CD1c-positive myeloid dendritic cell (primary cell): ENCODE measurements at regions not wholly inside any gene's neighbourhood (a gene's known extent, or its start where the extent isn't known, plus 50 kb on each side); places are given as distances from the start of the nearest gene placed in this dataset.
"Not testable (repeated sequence)": the region's sequence is repeated elsewhere in the genome, so short reads cannot be mapped to it uniquely, and the experiment has no call there.

Experiments
- DNase-seq: peaks from one replicate; pipeline ENCODE4 v3.0.0-alpha.2; 2016; ENCODE audit errors: extremely low spot score

DNA sequence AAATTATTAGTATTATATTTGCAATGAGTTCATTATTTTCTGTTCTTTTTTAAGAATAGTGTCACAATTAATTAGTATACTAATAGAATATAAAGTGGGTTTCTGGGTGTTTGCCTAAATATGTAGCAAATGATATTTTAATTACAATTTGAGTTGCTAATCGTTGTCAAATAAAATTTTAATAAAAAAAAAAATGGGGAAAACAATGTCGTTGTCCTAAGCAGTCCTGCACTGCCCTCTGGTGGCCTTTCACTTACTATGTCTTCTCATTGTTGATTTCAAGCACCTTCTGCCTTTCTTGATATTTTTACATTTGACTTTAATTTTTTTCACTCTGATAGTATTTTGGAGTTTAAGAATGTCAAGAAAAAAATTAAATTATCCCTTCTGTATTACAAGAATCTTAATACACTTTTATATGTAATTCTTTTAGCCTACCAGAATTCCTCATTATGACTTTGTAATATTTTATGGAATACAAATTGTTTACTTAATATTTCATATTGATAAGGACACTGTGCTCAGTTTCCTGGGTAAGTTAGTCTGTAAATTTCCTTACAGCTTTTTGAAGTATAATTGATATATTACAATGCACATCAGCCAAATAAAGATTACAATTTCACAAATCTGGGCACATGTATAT lies 104.5 kb upstream of the FMN2 start:
- peak; percentile 38 for DNase-seq

DNA sequence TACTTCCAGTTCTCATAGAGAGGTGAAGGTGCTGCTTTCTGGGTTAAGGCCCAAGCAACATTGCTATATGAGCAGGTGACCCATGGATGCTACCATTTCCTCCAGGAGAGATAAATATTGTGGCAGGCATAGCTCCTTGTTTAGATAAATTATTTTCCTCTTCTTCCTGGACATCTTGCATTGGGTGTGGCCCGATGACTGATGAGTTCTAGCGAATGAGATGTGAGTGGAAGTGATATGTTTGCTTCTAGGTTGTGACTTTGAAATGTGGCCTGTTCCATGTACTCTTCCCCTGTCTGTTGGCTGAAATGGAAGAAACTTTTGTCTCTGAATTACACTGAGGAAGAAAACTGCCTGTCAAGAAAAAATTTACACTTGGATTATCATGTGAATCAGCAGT lies 101.7 kb upstream of the FMN2 start:
- no peak for DNase-seq

DNA sequence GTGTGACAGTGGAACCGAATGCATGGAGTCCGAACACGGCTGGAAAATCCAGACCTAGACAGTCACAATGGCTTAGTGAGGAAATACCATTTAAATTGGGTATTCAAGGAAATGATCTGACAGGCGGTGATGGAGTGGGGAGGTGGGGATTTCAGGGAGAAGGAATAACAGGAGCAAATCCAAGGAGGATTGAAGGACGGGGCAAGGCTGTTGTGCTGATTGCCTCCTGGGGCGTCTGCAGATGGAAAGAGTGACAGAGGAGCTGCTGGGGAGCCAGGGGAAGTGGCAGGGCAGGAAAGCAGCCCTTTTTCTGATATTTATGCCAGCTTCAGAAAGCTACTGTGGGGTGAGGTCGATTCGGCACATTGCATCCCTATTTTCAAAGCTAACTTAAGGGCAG lies 99.1 kb upstream of the FMN2 start:
- DNase-seq, result not testable (repeated sequence)

DNA sequence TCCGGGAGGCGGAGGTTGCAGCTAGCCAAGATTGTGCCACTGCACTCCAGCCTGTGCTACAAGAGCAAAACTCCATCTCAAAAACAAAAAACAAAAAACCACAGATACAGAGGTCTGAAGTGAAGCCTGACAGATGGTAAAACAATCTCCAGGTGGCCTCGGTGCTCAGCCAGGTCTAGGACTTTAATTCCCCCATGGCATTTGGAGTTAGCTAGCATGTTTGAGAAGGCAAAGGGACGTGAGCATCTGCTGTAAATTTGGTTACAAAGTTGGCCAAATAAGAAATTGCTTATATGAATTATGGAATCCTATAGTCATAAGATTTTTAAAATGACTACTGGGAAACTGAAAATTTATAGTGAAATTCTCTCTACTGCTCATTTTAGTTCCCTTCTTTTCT lies 98.3 kb upstream of the FMN2 start:
- DNase-seq, result no peak

DNA sequence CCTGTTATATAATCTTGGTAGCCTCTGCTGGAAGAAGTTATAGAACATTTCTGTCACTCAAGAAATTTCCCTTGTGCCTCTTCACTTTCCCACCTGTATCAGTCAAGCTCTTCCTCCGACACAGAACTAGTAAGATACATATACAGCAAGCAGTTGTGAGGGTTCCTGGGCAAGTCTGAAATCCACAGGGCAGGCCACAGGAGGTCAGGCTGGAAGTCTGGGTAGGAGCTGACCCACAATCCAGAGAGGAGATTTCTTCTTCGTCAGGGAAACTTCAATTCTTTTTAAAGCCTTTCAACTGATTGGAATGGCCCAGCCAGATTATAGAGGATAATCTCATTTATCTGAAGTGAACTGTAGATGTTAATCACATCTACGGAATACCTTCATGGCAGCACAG lies 96.4 kb upstream of the FMN2 start:
- no peak for DNase-seq

DNA sequence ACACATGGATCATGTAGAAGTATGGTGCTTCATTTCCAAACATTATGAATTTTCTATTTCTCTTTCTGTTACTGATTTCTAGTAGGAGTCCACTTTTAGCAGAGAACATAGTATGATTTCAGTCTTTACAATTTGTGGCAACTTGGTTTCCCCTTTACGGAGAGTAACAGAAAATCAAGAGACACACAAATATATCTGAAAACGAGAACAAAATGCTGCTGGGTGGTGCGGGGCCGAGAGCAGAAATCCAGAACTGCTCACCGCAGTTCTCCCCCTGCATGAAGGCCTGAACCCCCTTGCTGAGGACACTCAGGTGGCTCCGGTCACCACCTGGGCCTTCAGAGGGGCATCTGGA lies 94.5 kb upstream of the FMN2 start:
- DNase-seq, result no peak

DNA sequence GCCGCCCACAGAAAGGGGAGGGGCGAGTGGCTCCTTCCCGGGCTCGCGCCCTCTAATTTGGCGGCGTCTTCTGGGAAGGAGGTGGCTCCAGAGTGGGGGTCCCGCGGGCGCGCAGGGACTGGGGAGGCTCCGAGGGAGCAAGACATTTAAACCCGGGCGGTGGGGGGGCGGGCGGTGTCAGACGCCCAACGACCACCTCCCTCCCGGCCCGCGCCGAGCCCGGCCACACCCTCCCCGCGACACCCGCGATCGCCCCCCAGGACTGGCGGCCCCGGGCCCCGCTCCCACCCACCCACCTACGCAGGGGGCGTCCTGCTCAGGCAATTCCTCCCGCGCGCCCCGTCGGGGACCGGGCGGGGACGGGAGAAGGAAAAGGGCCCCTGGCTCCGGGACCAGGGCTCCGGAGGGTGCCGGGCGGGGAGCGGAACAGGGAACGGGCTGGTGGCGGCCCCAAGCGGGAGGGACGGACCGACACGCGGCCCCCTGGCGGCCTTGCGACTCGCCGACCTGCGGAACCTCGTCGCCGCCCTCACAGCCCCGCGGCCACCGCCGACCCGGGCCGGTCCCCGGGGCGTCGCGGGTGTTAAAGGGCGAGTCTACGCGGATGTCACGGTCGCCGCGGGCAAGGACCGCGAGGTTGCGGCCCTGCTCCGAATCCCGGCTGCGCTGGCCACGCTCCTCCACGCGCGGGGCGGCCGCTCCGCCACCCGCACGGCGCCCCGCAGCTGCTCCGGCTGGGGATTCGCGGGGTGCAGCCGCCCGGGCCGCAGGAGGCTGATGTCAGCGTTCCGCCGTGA lies 94.0 kb upstream of the FMN2 start:
- DNase-seq, result peak; percentile 22

DNA sequence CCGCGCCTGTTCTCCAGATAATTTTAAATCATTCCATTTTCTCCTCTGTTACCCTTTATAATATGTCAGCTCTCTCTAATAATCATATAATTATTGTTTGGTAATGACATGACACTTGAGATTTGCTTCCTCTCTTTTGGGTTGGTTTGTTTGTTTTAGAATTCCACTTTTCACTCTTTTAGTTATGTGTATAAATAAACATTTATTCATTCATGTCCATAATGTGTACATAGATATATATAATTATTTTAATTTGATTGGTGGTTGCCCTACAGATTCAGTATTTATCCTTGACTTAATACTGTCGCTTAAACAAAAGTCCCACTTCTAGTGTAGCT lies 93.4 kb upstream of the FMN2 start:
- no peak for DNase-seq

DNA sequence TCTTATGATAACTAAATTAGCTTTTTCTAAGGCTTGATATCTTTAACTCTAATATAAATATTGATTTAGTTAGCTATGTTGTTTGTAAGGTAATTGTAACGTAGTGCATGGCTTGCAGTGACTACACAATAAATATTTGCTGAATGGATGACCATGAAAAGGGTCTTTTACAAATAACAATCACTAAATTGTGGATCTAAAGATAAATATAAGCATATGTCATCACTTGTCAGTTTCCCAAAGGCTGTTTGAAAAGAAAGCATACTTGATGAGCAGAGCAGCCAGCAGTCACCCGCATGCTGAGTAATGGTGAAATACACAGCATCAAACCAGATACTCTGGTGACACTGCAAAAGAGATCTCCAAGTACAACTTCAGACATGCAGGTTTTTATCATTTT lies 92.5 kb upstream of the FMN2 start:
- no peak for DNase-seq

DNA sequence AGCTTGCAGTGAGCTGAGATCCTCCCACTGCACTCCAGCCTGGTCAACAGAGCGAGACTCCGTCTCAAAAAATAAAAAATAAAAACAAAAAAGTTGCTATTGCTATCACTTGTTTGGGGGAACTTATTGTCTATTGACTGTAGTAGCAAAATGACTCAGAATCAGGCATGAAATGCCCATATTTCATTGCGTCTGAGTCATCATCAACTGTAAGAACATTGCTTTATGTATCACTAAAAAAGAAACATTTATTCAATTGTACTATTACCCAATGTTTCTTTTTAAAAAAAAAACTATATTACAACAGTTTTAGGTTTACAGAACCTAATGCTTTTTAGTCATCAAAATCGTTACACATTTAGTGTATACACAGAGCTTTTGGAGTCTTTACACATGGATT lies 91.0 kb upstream of the FMN2 start:
- peak; percentile 19 for DNase-seq

DNA sequence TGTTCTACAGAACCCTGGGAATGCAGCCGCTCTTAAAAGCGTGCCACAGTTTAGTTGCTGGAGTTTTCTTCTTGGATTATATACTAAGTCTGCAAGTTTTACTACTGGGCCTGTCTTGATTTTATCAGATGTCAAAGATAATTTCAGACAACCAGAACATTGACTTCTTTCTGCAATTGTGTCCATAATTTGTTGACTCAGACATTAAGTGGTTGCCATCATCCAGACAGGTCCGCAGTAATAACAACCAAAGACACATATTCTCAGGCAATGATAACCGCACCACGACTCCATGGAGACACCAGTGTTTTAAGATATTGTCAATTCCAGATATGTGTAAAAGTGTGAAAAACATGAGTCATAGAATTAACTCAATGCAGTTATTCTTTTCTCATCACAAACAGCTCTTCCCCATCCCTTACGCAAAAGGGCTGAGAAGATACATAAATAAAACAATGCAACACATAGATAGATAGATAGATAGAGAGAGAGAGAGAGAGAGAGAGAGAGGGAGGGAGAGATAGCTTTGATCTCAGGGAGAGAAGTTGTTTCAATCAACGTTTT lies 90.4 kb upstream of the FMN2 start:
- no peak for DNase-seq

DNA sequence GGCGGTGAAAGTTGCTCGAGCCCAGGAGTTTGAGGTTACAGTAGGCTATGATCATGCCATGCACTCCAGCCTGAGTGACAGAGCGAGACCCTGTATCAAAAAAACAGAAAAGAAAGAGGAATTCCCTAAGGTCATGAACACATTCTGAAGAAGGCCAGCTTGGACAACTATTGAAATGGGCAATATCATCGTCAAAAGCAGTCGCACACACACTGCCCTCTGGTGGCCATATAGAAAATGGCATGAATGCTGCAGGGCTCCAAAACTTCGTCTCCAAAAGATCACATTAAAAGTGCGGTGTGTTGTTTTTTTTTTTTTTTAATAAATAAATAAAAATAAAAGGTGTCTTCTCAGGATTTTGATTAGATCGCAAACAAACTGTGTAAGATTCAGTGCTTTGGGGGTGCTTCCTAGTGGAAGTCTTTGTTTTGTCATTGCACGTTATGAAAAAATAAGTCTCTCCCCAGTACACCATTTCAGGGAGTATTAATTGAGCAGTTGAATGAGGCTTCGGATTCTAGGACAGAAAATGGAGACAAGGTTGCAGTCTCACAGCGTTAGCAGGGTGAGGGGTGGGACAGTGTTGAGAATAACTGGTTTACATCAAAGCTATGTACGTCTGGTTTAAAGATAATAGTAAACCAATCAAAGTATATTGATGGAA lies 87.5 kb upstream of the FMN2 start:
- peak; percentile 43 for DNase-seq

DNA sequence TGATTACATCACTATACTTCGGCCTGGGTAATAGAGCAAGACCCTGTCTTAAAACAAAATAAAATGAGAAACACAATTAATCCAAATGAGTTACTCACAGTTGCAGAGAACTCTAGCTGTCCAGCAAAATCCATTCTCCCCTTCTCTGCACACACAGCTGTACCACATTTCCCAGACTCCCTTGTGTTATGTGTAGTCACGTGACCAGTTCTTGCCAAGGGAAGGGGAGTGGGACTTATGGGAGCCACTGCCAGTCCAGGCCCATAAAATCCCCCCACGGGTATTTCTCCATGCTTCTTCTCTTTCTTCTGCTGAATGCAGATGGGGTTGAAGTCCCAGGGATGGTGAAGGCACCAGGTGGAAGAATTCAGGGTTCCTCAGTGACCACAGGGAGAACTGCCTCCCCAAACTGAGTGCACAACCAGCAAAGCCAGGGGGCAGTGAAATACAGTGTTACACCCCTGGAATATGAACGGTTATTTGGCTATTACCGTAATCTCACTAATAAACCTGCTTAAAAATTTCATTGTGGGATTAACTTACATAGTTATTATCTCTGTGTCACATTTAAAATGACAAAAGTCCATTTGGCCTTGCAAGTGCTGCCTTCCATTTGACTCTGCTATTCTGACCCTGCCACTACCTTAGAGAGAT lies 85.6 kb upstream of the FMN2 start:
- no peak for DNase-seq

DNA sequence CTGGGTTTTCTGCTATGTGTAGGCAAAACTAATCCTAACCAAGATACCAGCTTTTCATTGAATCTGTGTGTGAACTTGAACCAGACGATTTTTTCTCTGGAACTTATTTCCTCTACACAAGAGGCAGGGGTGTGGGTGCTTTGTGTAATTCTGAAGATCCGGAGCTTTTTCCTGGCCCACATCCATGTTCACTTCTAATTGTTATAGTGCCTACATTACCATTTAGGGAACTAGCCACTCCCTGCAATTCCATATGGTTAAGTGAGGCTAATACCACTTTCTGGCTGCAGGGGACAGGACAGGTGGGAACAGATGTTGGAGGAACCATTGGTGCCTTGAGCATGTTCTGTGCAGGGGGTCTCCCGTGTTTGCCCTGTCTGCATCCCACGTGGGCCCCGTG lies 83.4 kb upstream of the FMN2 start:
- DNase-seq, result no peak

DNA sequence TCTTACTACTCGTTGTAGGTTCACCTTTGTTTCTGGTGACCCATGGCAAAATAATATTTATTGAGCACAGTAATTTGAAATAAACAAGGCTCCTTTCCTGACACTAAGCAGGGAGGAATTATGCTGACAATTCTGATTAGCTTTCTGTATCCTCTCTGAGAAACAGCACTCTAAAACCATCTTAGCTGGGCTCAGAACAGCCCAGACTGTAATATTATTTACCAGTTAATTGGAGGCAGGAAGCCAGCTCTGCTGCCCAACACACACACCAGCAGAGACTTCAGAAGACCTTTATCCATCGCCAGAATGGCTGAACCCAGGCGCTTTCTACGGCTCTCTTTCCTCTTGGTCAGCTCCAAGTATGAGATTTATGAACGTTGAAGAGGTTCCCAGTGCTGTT lies 77.6 kb upstream of the FMN2 start:
- DNase-seq, result no peak

DNA sequence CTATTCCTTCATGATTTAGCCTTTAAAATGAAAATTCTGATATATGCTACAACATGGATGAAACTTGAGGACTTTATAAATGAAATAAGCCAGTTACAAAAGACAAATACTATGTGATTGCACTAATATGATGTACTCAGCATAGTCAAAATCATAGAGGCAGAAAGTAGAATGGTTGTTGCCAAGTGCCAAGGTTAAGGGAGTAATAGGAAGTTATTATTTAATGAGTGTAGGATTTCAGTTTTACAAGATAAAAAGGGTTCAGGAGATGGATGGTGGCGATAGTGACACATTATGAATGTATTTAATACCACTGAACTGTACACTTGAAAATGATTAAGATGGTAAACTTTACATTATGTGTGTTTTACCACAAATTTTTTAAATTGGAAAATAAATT lies 73.1 kb upstream of the FMN2 start:
- no peak for DNase-seq

DNA sequence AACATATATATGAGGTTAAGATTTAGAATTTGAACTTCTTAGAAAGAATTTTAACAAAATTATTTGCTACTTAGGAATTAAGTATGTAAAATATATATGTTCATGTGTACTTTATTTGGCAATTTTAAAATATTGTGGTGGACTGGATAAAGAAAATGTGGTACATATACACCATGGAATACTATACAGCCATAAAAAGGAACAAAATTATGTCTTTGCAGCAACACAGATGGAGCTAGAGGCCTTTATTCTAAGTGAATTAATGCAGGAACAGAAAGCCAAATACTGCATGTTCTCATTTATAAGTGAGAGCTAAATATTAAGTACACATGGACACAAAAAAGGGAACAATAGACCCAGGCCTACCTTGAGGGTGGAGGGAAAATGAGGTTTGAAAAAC lies 72.2 kb upstream of the FMN2 start:
- no peak for DNase-seq

DNA sequence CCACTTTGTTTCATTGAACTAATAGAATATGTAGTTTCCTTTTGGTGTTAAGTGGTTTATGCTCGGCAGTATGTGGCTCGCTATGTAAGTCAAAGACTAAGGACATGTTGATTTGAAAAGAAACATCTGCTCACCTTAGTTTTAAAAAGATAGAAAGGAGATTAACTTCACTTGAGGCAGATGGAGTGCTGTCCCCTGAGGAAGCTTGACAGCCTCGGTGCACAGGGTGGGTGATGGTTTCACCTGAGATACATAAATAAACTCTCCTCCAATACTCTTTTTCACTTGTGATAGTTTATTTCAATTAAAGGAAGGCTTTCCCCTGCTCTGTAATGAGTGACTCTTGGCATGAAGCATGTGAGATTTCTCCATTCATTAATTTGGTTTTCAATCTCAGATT lies 70.8 kb upstream of the FMN2 start:
- DNase-seq, result no peak

DNA sequence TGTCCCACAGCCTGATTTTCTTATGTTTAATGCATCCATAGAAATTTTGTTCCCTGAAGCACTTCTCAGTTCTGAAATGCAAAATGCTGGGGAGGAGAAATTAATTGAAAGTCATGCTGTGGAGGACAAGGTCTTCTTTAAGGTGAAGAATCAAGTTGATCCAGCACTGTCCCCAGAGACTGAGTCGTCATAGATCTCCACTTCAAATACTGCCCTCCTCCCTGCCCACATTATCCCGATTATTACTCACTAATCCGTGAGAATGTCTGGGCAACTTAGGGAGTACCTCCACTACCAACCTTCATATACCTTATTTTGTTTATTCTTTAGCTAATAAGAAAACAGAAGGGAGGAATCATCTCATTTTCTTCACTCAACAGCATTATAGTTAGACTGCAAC lies 70.0 kb upstream of the FMN2 start:
- no peak for DNase-seq

DNA sequence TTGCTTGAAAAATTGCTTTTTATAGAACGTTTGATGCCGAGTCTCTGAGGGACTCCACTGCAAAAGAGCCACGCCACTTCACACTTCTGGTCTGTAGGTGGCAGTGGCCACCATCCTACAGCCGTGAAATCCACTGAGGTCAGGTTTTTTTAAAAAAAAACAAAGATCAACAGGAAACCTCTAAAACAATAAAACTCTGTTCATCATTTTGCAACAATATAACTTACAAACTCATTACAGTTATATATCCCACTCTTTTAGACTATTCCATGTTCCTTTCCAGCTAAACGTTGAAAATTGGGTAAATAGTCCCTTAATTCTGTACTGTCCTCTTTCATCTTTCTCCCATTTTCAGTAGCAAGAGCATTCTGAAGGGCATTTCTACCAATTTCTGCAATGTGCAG lies 64.6 kb upstream of the FMN2 start:
- DNase-seq, result peak; percentile 33

DNA sequence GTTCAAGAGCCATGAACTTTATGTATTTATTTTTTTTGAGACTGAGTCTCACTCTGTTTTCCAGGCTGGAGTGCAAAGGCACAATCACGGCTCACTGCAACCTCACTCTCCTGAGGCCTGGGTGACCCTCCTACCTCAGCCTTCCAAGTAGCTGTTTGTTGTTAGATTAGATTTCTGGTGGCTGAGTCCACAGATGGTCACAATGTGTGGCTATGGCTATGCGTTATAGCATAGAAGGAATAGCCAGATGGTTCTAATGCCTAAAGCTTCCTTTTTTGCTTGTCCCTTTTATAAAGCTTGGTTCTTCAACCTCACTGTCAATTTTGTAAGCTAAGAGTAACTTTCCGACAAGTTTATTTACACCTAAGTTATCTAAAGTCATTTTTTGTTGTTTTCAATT lies 62.3 kb upstream of the FMN2 start:
- no peak for DNase-seq

DNA sequence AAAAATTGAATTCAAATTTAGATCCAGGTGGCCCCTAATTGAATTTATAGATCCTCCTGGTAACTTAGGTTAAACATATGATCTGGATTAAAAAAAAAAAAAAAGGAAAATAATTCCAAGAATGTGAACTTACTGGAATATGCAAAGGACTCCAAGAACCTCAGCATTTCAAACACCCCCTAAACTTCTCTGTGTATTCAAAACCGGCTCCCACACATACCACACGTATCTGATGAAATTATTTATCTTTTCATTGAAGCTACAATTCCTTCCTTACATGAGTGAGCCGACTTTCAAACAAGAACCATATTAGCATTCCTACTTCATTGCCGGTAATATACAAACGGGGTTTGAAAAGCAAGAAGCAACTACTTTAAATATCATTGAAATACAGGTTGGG lies 61.4 kb upstream of the FMN2 start:
- no peak for DNase-seq

DNA sequence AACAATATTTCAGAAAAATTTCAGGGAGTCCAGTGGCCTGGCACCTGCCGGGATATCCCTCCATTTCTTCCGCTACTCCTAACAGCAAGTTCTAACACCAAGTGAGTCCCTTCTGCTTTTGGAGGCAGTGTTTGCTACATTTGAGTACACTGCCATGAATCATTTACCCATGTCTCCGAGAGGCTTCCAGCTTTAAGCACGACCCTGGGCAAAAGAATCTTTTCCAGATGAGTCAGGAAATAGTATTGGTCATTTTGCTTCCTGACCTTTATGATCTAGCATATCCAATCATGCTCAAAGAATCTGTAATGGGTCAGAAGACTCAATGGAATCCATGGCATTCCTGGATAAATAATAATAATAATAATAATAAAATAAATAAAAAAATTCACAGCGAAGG lies 60.7 kb upstream of the FMN2 start:
- DNase-seq, result no peak
